IPS-NIHi7 (cell line): ENCODE measurements at regions not wholly inside any gene's neighbourhood (a gene's known extent, or its start where the extent isn't known, plus 50 kb on each side); places are given as distances from the start of the nearest gene placed in this dataset.
A peak's percentile ranks its signal among the peaks of the same experiment; 100 is the strongest.

ENCODE experiments used
- DNase-seq: peaks from one replicate; pipeline ENCODE4 v3.0.0; 2012; ENCODE audit warnings: mixed read lengths; ENCODE audit errors: extremely low spot score

DNA sequence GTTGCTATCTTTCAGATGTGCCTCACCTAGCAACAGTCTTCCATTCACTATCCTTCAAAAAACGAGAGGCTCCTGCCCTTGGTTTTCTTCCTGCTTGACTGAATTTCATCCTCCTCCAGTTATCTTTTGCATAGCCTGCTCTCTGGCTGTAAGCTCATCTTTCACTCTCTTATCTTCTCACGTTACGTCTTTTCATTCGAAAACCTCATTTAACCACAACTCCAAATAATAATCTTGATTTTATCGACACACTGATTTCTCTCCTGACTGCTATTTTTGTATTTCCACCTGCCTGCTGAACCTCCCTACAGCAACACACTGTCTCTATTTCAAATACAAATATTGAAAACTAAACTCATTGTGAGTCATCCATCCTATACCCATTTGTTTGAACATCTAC is 230.7 kb upstream of the TMC3 start:
- no peak for DNase-seq

DNA sequence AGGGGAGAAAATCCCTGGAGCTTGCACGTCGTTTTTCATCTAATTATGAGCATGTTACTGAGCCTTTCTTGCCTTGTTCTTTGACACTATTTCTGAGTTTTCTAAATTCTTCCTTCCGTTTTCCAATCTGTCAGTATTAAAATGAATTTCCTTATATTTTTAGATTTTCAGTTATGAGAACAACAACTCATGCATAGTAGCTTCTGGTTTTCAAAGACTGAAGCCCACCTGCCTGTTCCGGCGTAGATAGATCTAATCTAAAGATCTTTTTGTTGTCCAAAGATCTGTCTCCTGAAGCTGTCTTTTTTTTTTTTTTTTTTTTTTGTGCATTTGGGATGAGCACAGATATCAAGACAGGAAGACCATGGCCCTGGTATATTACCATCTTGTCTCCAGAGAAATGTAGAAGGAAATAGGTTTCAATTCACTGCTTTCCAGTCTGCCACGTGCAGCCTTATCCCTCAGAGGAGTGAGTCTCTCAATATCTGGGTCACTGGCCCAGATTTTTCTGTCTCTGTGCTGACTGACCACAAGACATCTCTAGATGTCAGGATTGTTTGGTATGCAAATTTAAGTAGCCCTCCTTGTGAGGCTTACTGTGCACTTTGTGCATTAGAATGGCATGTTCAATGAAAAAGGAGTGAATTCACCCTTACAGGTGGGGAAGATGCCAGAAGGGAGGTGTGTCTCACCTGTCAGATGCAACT is 222.3 kb upstream of the TMC3 start:
- DNase-seq: no peak

DNA sequence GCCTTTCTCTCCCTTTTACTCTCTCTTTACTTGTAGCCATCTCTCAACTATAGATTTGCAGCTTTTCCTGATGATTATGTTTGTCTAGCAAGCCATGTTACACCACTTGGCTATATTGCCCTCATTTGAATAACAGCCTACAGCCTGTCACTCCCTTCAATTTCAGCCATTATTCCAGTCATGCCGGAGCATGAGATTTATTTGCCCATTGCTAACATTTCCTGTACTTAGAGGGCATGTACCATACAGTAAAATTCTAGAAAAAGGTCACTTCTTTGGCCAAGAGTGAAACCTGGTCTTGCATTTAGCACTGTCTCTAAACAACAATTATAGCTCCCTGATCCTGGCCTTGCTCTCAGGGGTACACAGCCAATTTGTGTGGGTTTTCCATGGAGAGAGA is 221.7 kb upstream of the TMC3 start:
- no peak for DNase-seq

DNA sequence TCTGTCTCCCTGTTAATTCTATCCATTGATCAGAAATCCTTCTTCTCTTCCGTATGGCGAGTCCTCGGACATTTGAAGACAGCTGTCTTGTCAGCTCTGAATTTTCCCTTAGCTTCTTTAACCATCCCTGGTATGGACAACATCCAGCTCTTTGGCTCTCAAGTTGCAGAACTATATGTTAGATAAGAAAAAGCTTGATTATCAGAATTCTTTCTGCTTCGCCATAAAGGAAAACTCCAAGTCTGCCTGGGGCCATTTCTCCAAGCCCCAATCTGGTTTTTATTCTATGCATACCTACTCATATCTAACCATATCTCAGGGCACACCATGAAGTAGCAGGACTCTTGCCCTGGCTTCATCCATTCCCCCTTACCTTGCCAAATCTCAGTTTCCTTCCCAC is 215.7 kb upstream of the TMC3 start:
- no peak for DNase-seq

DNA sequence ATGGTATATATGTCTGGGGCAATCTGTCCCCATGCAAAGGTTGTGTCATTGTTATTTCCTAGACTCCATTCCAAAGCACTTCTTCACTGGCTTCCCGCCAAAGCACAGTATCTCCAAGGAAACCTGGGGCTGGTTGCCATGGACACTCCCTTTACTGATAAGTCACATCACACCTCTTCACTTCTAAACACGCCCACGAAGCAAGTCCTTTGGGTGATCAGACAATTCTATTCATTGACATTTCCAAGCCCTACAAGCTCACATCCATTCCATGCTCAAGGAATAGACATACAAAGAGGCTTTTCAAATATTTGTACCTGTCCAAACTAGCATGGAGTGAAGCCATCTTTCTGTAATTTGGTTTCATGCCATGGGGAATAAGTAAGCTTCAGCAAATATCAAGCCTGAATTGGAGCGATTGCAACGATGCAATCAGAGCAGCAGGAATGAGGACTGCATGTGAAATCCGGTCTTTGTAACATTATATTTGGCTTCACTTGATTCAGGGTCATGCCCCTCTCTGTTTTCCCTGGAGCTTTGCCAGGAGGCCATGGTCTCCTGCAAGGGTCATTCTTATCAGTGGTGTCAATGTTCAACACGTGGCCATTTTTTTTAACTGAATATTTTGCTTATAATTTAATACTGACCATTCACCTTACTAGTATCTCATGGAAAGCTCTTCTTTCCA is 201.6 kb upstream of the TMC3 start:
- peak; percentile 18 for DNase-seq

DNA sequence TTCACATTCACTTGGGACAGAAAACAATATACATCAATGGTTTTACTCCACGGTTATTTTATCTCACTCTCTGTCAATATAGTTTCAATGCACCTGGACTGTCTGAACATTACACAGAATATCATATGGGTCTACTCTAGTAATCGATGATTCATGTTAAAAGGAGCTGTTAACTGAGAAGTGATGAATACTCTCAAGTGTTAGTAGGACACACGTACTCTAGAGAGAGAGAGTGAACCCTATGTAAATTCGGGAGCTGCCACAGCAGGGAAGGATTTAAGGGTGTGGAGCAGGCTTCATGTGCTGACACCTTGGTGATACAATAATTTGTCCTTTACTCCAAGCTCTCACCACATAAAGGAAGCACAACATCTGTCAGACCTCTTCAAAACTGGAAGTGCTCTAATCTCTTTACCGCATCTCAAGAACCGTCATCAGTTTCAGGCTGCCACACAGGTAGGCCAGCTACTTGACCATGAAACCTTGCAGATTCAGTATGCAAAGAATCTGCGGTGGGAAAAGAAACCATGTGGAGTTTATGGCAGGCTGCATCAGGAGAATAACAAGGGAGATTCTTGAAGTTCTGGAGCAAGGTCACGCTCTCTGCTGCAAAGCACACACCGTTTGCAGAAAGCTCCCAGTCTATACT is 199.2 kb upstream of the TMC3 start:
- DNase-seq: no peak

DNA sequence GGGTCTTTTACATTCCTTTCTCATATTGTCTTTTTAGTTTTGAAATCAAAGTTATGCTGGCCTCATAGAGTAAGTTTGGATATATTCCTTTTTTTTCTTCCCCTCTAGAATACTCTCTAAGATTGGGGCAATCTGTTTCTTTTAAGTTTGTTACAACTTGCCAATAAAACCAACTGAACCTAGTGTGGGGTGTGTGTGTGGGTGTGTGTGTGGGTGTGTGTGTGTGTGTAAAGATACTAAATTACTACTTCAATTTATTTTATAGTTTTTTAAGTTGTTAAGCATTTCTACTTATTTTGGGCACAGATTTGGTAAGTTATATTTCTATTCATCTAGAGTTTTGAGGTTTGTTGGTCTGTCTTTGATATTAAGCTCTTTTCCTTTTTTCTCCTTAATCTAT is 198.2 kb upstream of the TMC3 start:
- no peak for DNase-seq

DNA sequence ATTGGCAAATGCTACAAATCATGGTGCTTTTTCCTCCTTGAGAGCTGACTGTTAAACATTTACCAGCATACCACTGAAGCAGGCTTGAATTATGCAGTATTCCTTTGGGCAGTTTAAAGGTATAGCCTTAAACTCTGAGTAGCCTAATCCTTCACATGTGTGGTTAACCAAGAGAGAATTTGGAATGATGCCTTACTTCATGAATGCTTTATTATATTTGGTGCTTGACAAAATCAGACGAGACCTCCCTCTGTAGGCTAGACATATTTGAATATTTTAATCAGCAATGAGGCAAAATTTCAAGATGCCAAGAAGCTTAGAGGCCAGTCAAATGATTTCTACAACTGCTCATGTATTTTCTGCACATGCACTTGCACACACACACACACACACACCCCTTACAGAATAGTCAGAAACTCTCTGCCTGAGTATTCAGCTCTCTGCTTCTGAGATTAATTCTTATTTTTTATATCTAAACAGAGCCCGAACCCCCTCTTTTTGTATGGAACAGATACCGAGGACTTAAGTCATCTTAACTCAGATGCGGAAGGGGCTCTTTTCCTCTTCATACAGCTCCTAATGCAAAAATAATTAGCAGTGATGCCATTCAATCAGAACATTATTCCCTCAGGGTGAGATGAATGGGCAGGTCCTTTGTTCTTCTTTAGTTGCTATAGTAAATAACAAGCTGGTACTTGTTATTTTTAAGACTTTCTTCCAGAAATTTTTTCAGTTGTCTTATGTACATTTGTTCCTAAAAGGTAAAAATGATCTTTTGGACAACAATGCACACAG is 195.5 kb upstream of the TMC3 start:
- DNase-seq: no peak

DNA sequence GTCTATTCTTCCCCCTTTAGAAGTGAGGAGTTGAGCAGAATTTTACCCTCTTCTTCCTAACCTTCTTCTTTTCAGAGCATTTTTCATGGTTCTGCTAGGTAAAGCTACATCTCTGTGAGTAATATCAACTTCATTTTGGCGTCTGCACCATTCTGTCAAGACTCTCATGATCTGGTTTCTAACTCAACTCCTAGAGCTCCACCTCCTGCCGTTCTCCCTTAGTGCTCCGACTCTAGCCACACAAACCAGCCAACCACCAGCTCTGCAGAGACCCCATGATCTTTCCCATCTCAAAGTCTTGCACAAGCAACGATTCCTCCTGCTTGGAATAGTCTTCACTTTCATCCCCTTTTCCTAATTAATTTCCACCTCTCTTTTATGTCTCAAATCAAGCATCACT is 193.9 kb upstream of the TMC3 start:
- peak; percentile 36 for DNase-seq

DNA sequence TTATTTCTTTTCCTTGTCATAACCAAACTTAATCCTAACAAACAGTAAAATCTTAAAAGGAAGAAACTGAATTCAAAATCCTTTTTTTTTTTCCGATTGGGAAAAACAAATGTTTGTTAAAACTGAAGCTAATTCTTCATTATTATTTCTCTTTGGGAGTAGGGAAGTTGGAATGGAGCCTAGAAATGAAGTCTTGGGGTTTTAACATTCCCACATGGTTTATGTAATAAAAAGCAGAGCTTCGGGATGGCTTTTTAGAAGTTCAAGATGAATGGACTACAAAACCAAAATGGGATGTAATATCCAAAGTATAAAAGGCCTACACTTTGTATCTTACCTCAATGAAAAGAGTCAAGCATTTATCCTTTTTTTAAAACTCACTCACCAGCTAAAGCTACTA is 189.0 kb upstream of the TMC3 start:
- no peak for DNase-seq

DNA sequence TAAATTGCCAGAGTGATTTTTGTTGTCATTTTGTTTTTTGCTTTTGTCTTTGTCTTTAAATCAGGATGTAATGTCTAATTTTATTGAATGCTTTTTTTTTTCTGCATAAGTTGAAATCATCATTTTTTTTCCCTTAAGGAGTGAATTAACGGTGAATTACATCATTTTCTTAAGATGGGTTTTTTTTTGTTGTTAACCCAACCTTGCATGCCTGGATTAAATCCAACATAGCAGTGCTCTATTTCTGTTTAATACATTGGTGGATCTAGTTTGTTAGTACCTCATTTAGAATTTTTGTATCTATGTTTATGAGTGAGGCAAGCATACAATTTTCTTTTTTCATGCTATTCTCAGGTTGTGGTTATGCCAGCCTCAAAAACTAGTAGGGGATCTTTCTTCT is 186.4 kb upstream of the TMC3 start:
- no peak for DNase-seq

DNA sequence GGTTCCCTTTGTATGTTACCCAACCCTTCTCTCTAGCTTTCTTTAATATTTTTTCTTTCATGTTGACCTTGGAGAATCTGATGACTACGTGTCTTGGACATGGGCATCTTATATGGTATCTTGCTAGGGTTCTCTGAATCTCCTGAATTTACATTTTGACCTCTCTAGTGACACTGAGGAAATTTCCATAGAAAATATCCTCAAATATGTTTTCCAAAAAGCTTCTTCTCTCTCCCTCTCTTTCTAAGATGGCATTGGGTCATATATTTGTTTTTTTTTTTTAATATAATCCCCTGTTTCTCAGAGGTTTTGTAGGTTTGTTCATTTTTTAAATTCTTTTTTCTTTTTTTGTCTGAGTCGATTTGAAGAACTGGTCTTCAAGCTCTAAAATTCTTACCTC is 184.0 kb upstream of the TMC3 start:
- DNase-seq: no peak

DNA sequence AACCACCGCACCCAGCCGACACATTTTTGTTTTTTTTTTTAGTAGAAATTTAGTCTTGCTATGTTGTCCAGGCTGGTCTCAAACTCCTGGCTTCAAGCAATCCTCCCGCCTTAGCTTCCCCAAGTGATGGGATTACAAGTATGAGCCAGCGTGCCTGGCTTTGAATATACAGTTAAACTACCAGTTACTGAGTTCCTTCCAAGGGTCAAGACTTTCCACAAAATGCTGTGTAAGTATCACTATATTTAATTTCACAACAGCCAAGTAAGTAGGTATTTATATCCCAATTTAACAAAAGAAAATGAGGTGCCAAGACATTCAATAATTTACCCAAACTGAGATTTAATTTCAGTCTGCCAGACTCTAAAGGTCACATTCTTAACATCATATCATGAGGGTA is 181.3 kb upstream of the TMC3 start:
- no peak for DNase-seq

DNA sequence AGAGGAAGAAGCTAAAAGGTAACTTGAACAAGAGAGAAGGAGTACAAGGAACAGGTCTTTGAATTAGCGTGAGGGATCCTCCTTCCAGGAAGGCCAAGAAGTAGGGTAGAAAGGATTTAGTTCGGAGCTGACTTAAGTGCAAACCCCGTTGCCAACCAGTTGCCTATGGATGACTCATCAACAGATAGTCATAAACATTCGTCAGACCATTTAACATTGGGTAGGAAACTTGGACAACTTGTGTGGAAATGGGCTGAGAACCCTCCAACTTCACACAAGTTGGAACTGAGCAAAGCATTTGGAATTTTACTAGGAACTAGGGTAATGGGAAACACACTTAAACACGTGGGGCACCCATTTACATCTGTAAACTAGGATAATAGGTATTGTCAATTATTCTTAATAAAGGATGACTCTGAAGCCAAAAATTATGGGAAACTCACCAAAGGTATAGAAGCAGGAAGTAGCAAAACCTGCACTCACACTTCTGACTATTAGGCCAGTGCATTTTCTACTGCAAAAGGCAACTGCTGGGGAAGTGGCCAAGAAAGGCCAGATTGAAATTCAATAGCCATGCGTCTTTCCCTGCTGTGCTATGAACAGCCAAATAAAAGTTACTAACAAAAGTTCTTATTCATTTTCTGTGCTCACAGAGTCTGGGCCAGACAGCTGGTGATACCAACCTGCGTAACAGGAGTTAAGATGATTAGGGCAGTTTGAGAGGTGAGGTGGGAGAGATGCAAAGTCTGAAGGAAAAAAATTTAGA is 174.5 kb upstream of the TMC3 start:
- DNase-seq: no peak

DNA sequence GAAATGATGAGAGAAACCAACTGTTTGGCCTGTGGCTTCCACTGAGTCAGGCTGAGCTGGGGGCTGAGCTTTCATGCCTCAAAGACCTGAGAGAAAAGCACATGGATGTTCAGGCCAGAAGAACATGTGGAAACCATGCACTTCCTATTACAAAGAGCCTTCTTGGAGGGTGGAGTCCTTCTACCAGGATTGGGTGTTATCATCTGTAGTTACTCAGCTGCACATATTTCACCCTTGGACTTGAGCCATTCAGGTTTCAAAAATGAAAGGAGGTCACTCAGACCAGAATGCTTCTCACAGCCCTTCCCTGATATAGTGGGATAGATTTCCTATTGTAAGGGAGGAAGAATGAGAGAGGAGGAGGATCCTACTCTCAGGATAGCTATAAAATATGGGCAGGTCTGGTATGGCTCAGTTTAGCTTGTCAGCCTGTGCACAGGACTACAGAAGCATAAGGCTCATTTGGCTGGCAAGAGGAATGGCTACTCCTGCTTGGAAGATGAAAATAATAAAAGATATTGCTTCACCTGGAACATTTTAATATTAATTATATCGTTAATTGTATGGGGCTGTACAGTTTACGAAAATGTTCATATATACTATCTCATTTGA is 173.6 kb upstream of the TMC3 start:
- DNase-seq: no peak

DNA sequence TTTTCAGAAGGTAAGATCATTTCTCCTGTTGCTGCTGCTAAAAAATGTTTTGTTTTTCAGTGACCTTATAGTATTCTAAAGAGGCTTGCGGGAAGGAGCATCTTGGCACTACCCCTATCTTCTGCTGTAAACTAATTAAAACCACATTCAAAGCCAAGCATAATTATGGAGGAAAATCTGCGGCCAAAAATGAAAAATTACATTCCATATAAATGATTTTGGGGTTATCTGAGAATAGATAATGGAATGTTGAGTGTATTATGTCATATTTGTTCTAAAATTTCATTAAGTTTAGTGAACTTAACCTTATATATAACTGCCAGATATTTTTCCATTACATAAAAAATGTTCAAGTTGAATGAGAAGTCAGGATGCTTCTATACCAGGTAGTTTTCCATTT is 170.4 kb upstream of the TMC3 start:
- DNase-seq: no peak

DNA sequence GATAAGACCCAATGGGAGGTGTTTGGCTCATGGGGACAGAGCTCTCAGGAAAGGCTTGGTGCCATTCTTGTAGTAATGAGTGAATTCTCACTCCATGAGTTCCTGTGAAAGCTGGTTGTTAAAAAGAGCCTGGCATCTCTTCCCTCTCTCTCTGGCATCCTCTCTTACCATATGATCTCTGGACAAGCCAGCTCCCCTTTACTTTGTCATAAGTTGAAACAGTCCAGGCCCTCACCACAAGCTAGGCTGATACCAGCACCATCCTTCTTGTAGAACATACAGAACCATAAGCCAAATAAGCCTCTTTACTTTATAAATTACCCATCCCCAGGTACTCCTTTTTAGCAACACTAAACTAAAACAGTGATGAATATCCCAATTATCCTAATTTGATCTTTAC is 166.9 kb upstream of the TMC3 start:
- DNase-seq: no peak

DNA sequence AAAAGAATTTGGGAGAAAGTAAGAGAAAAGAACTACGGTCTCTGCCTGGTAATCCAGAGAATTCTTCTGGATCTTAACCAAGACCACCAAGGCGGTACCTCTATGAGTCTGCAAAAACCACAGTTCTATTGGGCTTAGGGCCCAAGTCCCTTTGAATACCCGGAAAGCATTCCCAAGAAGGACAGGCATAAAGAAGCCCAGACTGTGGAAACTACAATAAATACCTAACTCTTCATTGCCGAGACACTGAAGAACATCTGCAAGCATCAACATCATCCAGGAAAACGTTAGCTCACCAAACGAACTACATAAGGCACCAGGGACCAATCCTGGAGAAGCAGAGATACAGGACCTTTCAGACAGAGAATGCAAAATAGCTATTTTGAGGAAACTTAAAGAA is 162.3 kb upstream of the TMC3 start:
- no peak for DNase-seq

DNA sequence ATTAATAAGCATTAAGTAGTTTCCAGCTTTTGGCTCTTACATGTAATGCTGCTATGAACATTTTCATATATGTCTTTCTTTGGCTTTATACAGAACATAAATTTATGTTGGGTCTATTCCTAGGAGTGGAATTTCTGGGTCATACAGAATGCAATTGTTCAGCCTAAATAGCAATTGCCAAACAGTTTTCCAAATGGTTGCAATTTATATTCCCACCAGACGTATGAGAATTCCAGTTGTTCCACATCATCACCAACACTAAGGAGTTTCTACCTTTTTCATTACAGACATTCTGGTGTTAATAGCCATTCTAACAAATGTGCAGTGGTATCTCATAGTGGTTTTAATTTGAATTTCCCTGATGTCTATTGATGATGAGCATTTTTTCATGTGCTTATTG is 160.1 kb upstream of the TMC3 start:
- no peak for DNase-seq

DNA sequence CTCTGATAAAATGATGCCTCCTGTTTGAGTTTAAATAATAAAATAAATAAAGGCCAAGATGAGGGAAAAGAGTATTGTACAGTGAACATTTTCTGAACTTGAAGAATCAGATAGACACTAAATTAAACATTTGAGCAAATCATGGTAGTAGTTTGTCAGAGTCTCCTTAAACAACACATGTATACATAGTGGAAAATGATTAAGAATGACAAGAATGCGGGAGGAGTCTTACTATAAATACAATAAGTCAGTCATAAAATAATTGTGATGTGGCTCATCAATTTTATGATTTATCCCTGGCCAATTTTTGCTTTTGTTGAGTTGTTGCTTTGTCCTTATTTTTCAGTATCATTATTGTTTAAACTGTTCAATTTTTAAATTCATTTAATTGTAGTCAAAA is 158.0 kb upstream of the TMC3 start:
- no peak for DNase-seq

DNA sequence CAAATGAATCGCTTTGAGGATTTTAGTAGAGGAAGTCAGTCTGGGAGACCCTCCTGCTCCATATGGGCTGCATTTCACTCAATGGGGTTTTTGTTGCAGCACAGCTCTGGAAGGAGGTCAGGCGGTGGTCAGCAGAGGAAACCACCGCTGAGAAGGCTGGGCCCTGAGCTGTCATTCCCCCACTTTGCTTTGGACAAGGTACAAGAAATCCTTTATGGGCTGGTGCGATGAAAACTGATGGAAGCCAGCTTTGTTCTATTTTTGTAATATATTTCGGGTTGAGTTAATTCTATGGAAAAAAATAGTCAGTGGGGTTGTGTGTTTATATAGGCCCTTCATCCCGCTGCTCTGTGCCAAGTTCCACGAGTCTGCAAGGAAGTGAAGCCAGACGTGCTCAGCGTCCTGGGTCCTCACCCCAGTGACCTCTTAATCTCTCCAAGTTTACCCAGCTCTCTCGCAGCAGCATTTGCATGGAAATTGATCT is 157.1 kb upstream of the TMC3 start:
- no peak for DNase-seq
